ENCODE measurements at regions not wholly inside any gene's neighbourhood (a gene's known extent, or its start where the extent isn't known, plus 50 kb on each side); places are given as distances from the start of the nearest gene placed in this dataset.

DNA sequence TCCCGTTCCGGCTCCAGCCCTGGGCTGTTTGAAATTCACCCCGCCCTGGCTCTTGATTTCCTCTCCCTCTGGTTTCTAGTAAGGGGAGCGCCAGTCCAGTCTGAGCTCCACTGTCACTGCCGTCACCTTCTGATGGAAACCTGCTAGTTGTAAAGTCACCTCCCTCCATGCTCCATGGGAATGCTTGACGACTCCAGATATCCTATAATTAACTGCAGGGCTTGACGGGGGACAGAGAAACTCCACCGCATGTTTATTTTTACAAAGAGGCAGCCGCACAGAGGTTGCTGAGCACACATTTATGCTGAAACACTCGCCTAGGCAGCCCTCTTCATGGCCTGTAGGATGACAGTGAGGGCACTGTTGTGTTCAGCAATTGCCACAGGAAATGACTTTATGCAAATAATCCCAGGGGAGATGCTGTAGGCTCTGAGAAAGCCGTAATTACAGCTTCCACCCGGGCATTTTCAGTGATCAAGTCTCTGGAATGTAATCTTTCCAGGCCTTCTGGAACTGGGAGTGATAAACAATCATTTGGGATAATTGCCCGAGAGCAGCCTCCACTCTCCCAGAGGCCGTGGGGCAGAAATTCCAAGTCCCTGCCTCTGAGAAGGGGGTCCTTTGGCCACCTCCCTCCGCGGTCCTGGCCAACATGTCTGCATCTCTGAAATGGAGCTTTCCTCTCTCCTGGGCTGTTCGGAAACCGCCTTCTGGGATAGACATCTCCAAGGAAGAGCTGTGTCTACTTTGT is 300.5 kb downstream of the KLF6 start:
- TF ChIP-seq, protein P1, sequence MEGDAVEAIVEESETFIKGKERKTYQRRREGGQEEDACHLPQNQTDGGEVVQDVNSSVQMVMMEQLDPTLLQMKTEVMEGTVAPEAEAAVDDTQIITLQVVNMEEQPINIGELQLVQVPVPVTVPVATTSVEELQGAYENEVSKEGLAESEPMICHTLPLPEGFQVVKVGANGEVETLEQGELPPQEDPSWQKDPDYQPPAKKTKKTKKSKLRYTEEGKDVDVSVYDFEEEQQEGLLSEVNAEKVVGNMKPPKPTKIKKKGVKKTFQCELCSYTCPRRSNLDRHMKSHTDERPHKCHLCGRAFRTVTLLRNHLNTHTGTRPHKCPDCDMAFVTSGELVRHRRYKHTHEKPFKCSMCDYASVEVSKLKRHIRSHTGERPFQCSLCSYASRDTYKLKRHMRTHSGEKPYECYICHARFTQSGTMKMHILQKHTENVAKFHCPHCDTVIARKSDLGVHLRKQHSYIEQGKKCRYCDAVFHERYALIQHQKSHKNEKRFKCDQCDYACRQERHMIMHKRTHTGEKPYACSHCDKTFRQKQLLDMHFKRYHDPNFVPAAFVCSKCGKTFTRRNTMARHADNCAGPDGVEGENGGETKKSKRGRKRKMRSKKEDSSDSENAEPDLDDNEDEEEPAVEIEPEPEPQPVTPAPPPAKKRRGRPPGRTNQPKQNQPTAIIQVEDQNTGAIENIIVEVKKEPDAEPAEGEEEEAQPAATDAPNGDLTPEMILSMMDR (IDR thresholded peaks at IDR 0.05), result no peak
- TF ChIP-seq POLR2A (IDR thresholded peaks at IDR 0.05), result no peak
